ENCODE measurements at regions not wholly inside any gene's neighbourhood (a gene's known extent, or its start where the extent isn't known, plus 50 kb on each side); places are given as distances from the start of the nearest gene placed in this dataset.

DNA sequence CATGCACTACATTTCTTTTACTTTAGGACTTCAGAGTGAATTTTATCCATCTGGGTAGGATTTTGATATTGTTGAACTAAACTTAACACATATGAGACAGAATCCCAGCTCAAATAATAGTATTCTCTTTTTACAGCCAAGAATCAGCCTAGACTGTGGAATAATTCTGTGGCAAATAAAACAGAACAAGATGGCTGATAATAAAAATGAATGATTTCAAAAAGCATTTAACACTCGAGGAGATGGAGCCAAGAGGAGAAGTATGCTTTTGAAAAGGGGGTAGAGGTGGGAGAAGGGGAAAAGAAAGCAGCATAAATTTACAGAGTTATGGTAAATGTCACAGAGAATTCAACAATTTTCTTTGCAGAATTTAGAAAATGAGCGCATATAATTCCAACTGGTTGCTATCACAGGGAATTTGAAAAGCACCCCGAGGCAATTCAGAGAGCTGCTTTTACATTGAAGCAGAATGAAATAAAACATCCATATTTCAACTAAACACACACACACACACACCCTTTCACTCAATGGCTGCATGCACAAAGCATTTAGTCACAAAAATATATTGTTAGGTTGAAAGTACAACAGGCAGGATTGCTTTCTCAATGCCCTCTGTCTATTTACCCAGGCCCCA lies 60.2 kb upstream of the DMAC1 start:
- no peak for TF ChIP-seq CTCF (IDR thresholded peaks at IDR 0.05; ENCODE audit: low read depth, low read length, missing control alignments)
- no peak overlapping the region for H3K4me3 ChIP-seq (replicated peaks; ENCODE audit: low read depth, low read length)
- DNase-seq (ENCODE audit: extremely low read depth, low read depth), result no peak

DNA sequence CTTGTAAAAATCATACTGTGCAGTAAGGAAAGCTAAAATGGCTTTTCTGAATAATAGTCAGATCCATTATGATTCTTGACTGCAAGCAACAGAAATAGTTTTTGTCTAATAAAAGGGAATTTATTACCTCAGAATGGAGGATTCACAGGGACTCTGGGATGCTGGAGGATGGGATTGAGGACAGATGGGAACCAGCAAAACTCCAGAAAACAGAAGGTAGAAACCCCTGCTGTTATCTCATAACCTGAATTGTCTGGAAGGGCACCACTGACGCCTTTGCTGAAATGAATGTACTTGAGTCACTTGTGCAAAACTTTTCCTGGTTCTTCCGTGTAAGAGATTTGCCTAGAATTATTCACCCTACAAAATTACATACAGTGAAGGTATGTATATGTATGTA lies 58.6 kb upstream of the DMAC1 start:
- no peak for DNase-seq (ENCODE audit: extremely low read depth, low read depth)
- no peak for TF ChIP-seq CTCF (IDR thresholded peaks at IDR 0.05; ENCODE audit: low read depth, low read length, missing control alignments)
- H3K4me3 ChIP-seq (replicated peaks; ENCODE audit: low read depth, low read length), result no peak overlapping the region

DNA sequence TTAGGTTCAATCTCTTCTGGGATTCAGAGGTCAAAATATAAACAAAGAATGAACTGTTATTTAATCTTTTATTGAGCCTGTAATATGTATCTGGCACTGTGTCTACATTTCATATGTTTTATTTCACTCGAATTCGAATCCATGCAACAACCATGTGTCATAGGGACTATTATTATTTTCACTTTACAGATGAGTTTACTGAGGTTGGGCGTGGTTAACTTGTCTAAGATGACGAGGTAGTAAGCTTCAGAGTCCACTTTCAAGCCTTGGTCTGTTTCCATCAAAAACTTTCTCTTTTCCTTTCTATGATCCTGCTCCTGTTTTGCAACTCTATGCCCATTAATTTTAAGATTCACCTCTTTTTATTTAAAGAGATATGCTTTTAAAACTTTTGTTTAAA lies 55.2 kb upstream of the DMAC1 start:
- no peak overlapping the region for H3K4me3 ChIP-seq (replicated peaks; ENCODE audit: low read depth, low read length)
- no peak for TF ChIP-seq CTCF (IDR thresholded peaks at IDR 0.05; ENCODE audit: low read depth, low read length, missing control alignments)
- DNase-seq (ENCODE audit: extremely low read depth, low read depth), result no peak

Data from HFF-Myc (cell line).